Transverse colon (tissue), 3 donors: ENCODE measurements at regions not wholly inside any gene's neighbourhood (a gene's known extent, or its start where the extent isn't known, plus 50 kb on each side); places are given as distances from the start of the nearest gene placed in this dataset.

Experiments used
- POLR2A ChIP-seq: fragments of 450-650 bp; IDR thresholded peaks from one replicate; pipeline ENCODE4 v1.6.1; 2016; ENCODE audit warnings: antibody characterized with exemption, mild to moderate bottlenecking, moderate library complexity
- TF ChIP-seq, protein P1 (sequence below), 5 experiments: fragments of 200-600 bp in 3 of 5; fragments of 450-650 bp in 2 of 5; sonication (generic) in 3 of 5; IDR thresholded peaks; 1 replicate in 2 of 5; 2 replicates in 3 of 5; pipeline ENCODE4 v1.5.1; 2016 to 2017; ENCODE audit warnings: antibody characterized with exemption in 5 of 5, inconsistent platforms in 3 of 5, mild to moderate bottlenecking in 2 of 5, moderate library complexity in 1 of 5

DNA sequence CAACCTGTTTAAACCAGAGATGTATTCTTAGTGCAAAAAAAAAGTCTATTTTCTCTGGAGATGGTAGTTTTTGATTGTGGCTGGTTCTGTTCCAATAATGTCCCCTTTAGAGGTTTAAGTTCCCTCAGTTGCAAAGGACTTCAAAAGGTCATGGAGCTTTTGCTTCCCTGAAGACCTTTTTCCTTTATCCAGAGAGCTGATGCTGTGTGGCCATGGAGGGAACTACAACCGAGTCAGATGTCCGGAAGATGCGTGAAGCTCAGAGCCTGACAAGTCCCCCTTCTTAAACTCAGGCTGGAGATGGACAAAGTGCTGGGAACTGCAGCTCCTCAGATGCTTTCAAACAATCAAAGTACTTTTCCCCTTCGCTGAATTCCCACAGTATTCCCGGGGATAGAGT, 176.1 kb downstream of the TMEM18 start:
- TF ChIP-seq, protein P1, sequence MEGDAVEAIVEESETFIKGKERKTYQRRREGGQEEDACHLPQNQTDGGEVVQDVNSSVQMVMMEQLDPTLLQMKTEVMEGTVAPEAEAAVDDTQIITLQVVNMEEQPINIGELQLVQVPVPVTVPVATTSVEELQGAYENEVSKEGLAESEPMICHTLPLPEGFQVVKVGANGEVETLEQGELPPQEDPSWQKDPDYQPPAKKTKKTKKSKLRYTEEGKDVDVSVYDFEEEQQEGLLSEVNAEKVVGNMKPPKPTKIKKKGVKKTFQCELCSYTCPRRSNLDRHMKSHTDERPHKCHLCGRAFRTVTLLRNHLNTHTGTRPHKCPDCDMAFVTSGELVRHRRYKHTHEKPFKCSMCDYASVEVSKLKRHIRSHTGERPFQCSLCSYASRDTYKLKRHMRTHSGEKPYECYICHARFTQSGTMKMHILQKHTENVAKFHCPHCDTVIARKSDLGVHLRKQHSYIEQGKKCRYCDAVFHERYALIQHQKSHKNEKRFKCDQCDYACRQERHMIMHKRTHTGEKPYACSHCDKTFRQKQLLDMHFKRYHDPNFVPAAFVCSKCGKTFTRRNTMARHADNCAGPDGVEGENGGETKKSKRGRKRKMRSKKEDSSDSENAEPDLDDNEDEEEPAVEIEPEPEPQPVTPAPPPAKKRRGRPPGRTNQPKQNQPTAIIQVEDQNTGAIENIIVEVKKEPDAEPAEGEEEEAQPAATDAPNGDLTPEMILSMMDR (IDR thresholded peaks at IDR 0.05) = no peak
- TF ChIP-seq POLR2A = no peak
